HepG2 (cell line): ENCODE measurements at regions not wholly inside any gene's neighbourhood (a gene's known extent, or its start where the extent isn't known, plus 50 kb on each side); places are given as distances from the start of the nearest gene placed in this dataset.

Source experiments
- ATAC-seq: fragments of 200-7000 bp; cut with Tn5 transposase; 3 replicates; pipeline ENCODE4 v1.9.1; 2020; ENCODE audit warnings: mild to moderate bottlenecking, moderate library complexity
- BruUV-seq: library from RNA; stranded (reverse); fragments of 400-500 nt; replicated peaks from 2 replicates; lab custom pipeline; 2021; lab: Mats Ljungman, UMichigan
- CTCF ChIA-PET: fragments of 300-600 bp; formaldehyde crosslinking; extraction: SDS; loops from one replicate; lab custom pipeline; 2021; ENCODE audit warnings: low total read pairs, inconsistent platforms, low intra/inter-chr PET ratio; lab: Yijun Ruan, JAX
- POLR2A ChIA-PET: fragments of 350-600 bp; sonication (Branson Sonifier 250); formaldehyde crosslinking; loops from one replicate; lab custom pipeline; 2020; ENCODE audit warnings: antibody characterized with exemption, inconsistent platforms; lab: Yijun Ruan, JAX
- DNase-seq: peaks from one replicate; pipeline ENCODE4 v3.0.0-alpha.2; 2015; ENCODE audit warnings: low spot score
- FAIRE-seq: peaks from 3 replicates; lab custom pipeline; 2011; peaks lifted over from hg19 to GRCh38; lab: Jason Lieb, UNC
- H2AFZ ChIP-seq: one replicate; pipeline ENCODE4 v1.6.1; 2011; ENCODE audit warnings: low read length, inconsistent platforms
- H3K27ac ChIP-seq: fragments of 300-600 bp; 3 replicates; pipeline ENCODE4 v1.8.0; 2011; ENCODE audit warnings: mixed run types, mild to moderate bottlenecking, mixed read lengths, low read length, inconsistent platforms; ENCODE audit not compliant: insufficient read depth; ENCODE audit errors: extremely low read length
- H3K27me3 ChIP-seq, 2 experiments: fragments of 200-600 bp in 1 of 2; 2 replicates in 1 of 2; 3 replicates in 1 of 2; pipeline versions ENCODE4 v1.6.0 to v1.8.0; 2011; ENCODE audit warnings: low read length in 2 of 2, mild to moderate bottlenecking in 2 of 2, moderate library complexity in 2 of 2, inconsistent platforms in 1 of 2; ENCODE audit not compliant: insufficient read depth in 2 of 2, control insufficient read depth in 1 of 2
- H3K36me3 ChIP-seq, 2 experiments: fragments of 200-600 bp in 1 of 2; replicated peaks in 1 of 2; 2 replicates in 1 of 2; 3 replicates in 1 of 2; pipeline versions ENCODE4 v1.5.1 to v1.8.0; 2011; ENCODE audit warnings: low read length in 2 of 2, inconsistent platforms in 1 of 2; ENCODE audit not compliant: insufficient read depth in 2 of 2, control insufficient read depth in 1 of 2
- H3K4me1 ChIP-seq: 2 replicates; pipeline ENCODE4 v1.5.1; 2012; ENCODE audit warnings: low read length, inconsistent platforms; ENCODE audit not compliant: insufficient read depth
- H3K4me2 ChIP-seq: 2 replicates; pipeline ENCODE4 v1.6.0; 2011; ENCODE audit warnings: low read depth, low read length, inconsistent platforms
- H3K4me3 ChIP-seq, 3 experiments: fragments of 200-600 bp in 1 of 3; sonication (generic), shearing (Covaris generic) in 1 of 3; replicated peaks in 1 of 3; 2 replicates each; pipeline ENCODE4 v1.5.1; 2011 to 2016; ENCODE audit warnings: low read length in 3 of 3, inconsistent platforms in 2 of 3, low read depth in 2 of 3, mild to moderate bottlenecking in 2 of 3, control low read depth in 1 of 3, mixed read lengths in 1 of 3; ENCODE audit not compliant: insufficient read depth in 1 of 3
- H3K79me2 ChIP-seq: one replicate; pipeline ENCODE4 v1.6.1; 2011; ENCODE audit warnings: low read length, inconsistent platforms; ENCODE audit not compliant: insufficient read depth
- H3K9ac ChIP-seq: 2 replicates; pipeline ENCODE4 v1.6.0; 2011; ENCODE audit warnings: mild to moderate bottlenecking, low read depth, low read length, inconsistent platforms; ENCODE audit not compliant: insufficient read depth
- H3K9me3 ChIP-seq: 2 replicates; pipeline ENCODE4 v1.5.1; 2012; ENCODE audit warnings: mild to moderate bottlenecking, low read length
- H4K20me1 ChIP-seq: 2 replicates; pipeline ENCODE4 v1.6.0; 2011; ENCODE audit warnings: inconsistent platforms, mild to moderate bottlenecking, low read length, moderate library complexity; ENCODE audit not compliant: insufficient read depth
- ARNT2 ChIP-seq: sonication (generic); formaldehyde crosslinking; IDR thresholded peaks from 2 replicates; pipeline ENCODE4 v1.8.0; 2022; ENCODE audit warnings: mild to moderate bottlenecking, low read depth, missing genetic modification reagents, moderate library complexity
- DMTF1 ChIP-seq: sonication (generic); formaldehyde crosslinking; IDR thresholded peaks from 2 replicates; pipeline ENCODE4 v1.4.0; 2020; ENCODE audit warnings: mild to moderate bottlenecking, missing genetic modification reagents
- EZH2 ChIP-seq: conservative IDR thresholded peaks from 2 replicates; pipeline ENCODE4 v1.6.1; 2012; ENCODE audit warnings: mild to moderate bottlenecking, low read depth, low read length, moderate library complexity
- FOXO4 ChIP-seq: sonication (generic); formaldehyde crosslinking; conservative IDR thresholded peaks from 2 replicates; pipeline ENCODE4 v1.8.1; 2023; ENCODE audit warnings: missing genetic modification reagents
- IKZF1 ChIP-seq: fragments of 450-650 bp; IDR thresholded peaks from 2 replicates; pipeline ENCODE4 v1.7.1; 2016
- NR0B2 ChIP-seq: sonication (generic); formaldehyde crosslinking; IDR thresholded peaks from 2 replicates; pipeline ENCODE4 v1.4.0; 2020; ENCODE audit warnings: mild to moderate bottlenecking, missing genetic modification reagents
- SRSF9 ChIP-seq: fragments of 200-400 bp; formaldehyde crosslinking; IDR thresholded peaks from 2 replicates; pipeline ENCODE4 v1.6.1; 2018; ENCODE audit warnings: borderline replicate concordance, mild to moderate bottlenecking, low read depth, low read length; ENCODE audit not compliant: insufficient read depth, poor library complexity, severe bottlenecking
- TEAD3 ChIP-seq: optimal IDR thresholded peaks from 2 replicates; pipeline ENCODE3; 2016; ENCODE audit warnings: borderline replicate concordance
- THYN1 ChIP-seq: sonication (generic); formaldehyde crosslinking; IDR thresholded peaks from 2 replicates; pipeline ENCODE4 v1.8.1; 2023; ENCODE audit warnings: low read depth, mild to moderate bottlenecking, moderate library complexity, missing genetic modification reagents, borderline replicate concordance
- TRIM22 ChIP-seq: fragments of 450-650 bp; IDR thresholded peaks from 2 replicates; pipeline ENCODE4 v1.6.1; 2017
- USF2 ChIP-seq, 2 experiments: sonication (generic) in 1 of 2; formaldehyde crosslinking in 1 of 2; IDR thresholded peaks; 2 replicates each; pipeline versions ENCODE4 v1.5.1 to v1.6.1; 2011 to 2020; ENCODE audit warnings: borderline replicate concordance in 1 of 2, low read depth in 1 of 2, low read length in 1 of 2, mild to moderate bottlenecking in 1 of 2, missing genetic modification reagents in 1 of 2, moderate library complexity in 1 of 2
- ZNF343 ChIP-seq: sonication (generic); formaldehyde crosslinking; IDR thresholded peaks from 2 replicates; pipeline ENCODE4 v1.4.0; 2020; ENCODE audit warnings: mild to moderate bottlenecking, missing genetic modification reagents
- ZNF614 ChIP-seq: IDR thresholded peaks from 2 replicates; pipeline ENCODE4 v1.6.1; 2018; ENCODE audit warnings: missing biosample characterization, missing genetic modification reagents, inconsistent platforms, borderline replicate concordance
- ZNF777 ChIP-seq: sonication (generic); formaldehyde crosslinking; IDR thresholded peaks from 2 replicates; pipeline ENCODE4 v1.4.0; 2020; ENCODE audit warnings: missing genetic modification reagents
- ZNF879 ChIP-seq: sonication (generic); formaldehyde crosslinking; IDR thresholded peaks from 2 replicates; pipeline ENCODE4 v1.8.1; 2023; ENCODE audit warnings: missing genetic modification reagents
- ZSCAN29 ChIP-seq: sonication (generic); formaldehyde crosslinking; conservative IDR thresholded peaks from 2 replicates; pipeline ENCODE4 v1.4.0; 2020; ENCODE audit warnings: mild to moderate bottlenecking, missing genetic modification reagents
- in situ Hi-C: cut with HindIII; loops from 2 replicates; pipeline ENCODE4 v1.10.0; 2017; ENCODE audit warnings: low pct_unique_long_range_greater_than_20kb; ENCODE audit not compliant: extremely low pct_ligation_motif_present
- intact Hi-C: fragments of 100-400 bp; cut with micrococcal nuclease; formaldehyde crosslinking; loops from one replicate; pipeline ENCODE4 v1.10.0; 2022; ENCODE audit not compliant: unreplicated experiment

GRCh38 chr6:141123049-141123448 lies 1009.7 kb upstream of the GJE1 start:
- Histone ChIP-seq H3K4me3 (no peak overlapping the region), H3K9ac (no peak overlapping the region), H2AFZ (no peak overlapping the region), H4K20me1 (no peaks in the 10 kb centered on the region), H3K27me3 (no peaks in the 10 kb centered on the region), H3K4me2 (no peak overlapping the region), H3K27ac (no peak overlapping the region), H3K36me3 (no peaks in the 10 kb centered on the region), H3K4me1 (no peaks in the 10 kb centered on the region), H3K79me2 (no peaks in the 10 kb centered on the region), H3K9me3 (no peaks in the 10 kb centered on the region)
- ATAC-seq: no peak
- ChIA-PET CTCF (no interaction called here), POLR2A (no interaction called here)
- DNase-seq: no peak
- no peak for FAIRE-seq
- intact Hi-C loops: no loop called here
- BruUV-seq: no TSS peak
- in situ Hi-C loops: no loop called here
- no peak for TF ChIP-seq USF2 (IDR thresholded peaks at IDR 0.05; ENCODE audit: low read depth, low read length)
- TF ChIP-seq USF2 (CRISPR knock-in tag; IDR thresholded peaks at IDR 0.05; ENCODE audit: borderline replicate concordance): no peak
- no peak for TF ChIP-seq TEAD3 (CRISPR knock-in tag)
- no peak for TF ChIP-seq ZSCAN29 (CRISPR knock-in tag)
- no peak for TF ChIP-seq EZH2
- no peak for TF ChIP-seq THYN1 (CRISPR knock-in tag)
- TF ChIP-seq ZNF614 (CRISPR knock-in tag): no peak
- TF ChIP-seq NR0B2 (CRISPR knock-in tag): no peak
- no peak for TF ChIP-seq ZNF777 (CRISPR knock-in tag)
- no peak for TF ChIP-seq ARNT2 (CRISPR knock-in tag)
- TF ChIP-seq DMTF1: no peak
- TF ChIP-seq ZNF343 (CRISPR knock-in tag): no peak
- no peak for TF ChIP-seq IKZF1
- TF ChIP-seq TRIM22: no peak
- TF ChIP-seq ZNF879 (CRISPR knock-in tag): no peak
- TF ChIP-seq FOXO4 (CRISPR knock-in tag): no peak
- TF ChIP-seq SRSF9: no peak
